GM23338 (cell line): ENCODE measurements at regions not wholly inside any gene's neighbourhood (a gene's known extent, or its start where the extent isn't known, plus 50 kb on each side); places are given as distances from the start of the nearest gene placed in this dataset.

ENCODE experiments used
- ATAC-seq: fragments of 200-7000 bp; cut with Tn5 transposase; 3 replicates; pipeline ENCODE4 v1.9.1; 2020
- DNase-seq: peaks from one replicate; pipeline ENCODE4 v3.0.0-alpha.2; 2015; ENCODE audit warnings: low spot score
- H2AFZ ChIP-seq: fragments of 200-600 bp; sonication (generic); 2 replicates; pipeline ENCODE4 v1.8.0; 2016; ENCODE audit warnings: antibody characterized with exemption, mild to moderate bottlenecking, moderate library complexity
- H3F3A ChIP-seq: fragments of 200-600 bp; sonication (generic); replicated peaks from 2 replicates; pipeline ENCODE4 v1.8.0; 2017; ENCODE audit warnings: antibody characterized with exemption, mixed run types, low read depth
- H3K27ac ChIP-seq: fragments of 200-600 bp; sonication (generic); 2 replicates; pipeline ENCODE4 v1.6.1; 2016; ENCODE audit warnings: low read depth
- H3K27me3 ChIP-seq: fragments of 200-600 bp; sonication (generic); 2 replicates; pipeline ENCODE4 v1.8.0; 2016; ENCODE audit warnings: mild to moderate bottlenecking, mixed run types, moderate library complexity; ENCODE audit not compliant: insufficient read depth
- H3K36me3 ChIP-seq: fragments of 200-600 bp; sonication (generic); 2 replicates; pipeline ENCODE4 v1.8.0; 2016; ENCODE audit warnings: mild to moderate bottlenecking; ENCODE audit not compliant: insufficient read depth
- H3K4me1 ChIP-seq: fragments of 200-600 bp; sonication (generic); 2 replicates; pipeline ENCODE4 v1.8.0; 2016; ENCODE audit warnings: mild to moderate bottlenecking, moderate library complexity; ENCODE audit not compliant: insufficient read depth
- H3K4me2 ChIP-seq: fragments of 200-600 bp; sonication (generic); 2 replicates; pipeline ENCODE4 v1.7.1; 2017; ENCODE audit warnings: mixed run types
- H3K4me3 ChIP-seq: fragments of 200-600 bp; sonication (generic); 2 replicates; pipeline ENCODE4 v1.6.1; 2016; ENCODE audit warnings: mixed run types
- H3K79me2 ChIP-seq: fragments of 200-600 bp; sonication (generic); replicated peaks from 2 replicates; pipeline ENCODE4 v1.8.0; 2017; ENCODE audit warnings: mild to moderate bottlenecking; ENCODE audit not compliant: insufficient read depth
- H3K9me2 ChIP-seq: fragments of 200-600 bp; sonication (generic); 2 replicates; pipeline ENCODE4 v1.8.0; 2017; ENCODE audit not compliant: insufficient read depth
- H4K20me1 ChIP-seq: fragments of 200-600 bp; sonication (generic); replicated peaks from 2 replicates; pipeline ENCODE4 v1.8.0; 2017; ENCODE audit warnings: mild to moderate bottlenecking; ENCODE audit not compliant: insufficient read depth
- H3K27ac Mint-ChIP-seq: 2 replicates; pipeline ENCODE4 v1.8.0; 2020; ENCODE audit warnings: inconsistent platforms, mild to moderate bottlenecking, moderate library complexity, mixed read lengths
- H3K27me3 Mint-ChIP-seq: 3 replicates; pipeline ENCODE4 v1.8.0; 2022; ENCODE audit warnings: low read depth, mild to moderate bottlenecking, moderate library complexity, mixed read lengths, inconsistent platforms; ENCODE audit not compliant: insufficient read depth, poor library complexity
- H3K36me3 Mint-ChIP-seq: 3 replicates; pipeline ENCODE4 v1.8.0; 2021; ENCODE audit warnings: low read depth, mild to moderate bottlenecking, inconsistent platforms, moderate library complexity, mixed read lengths
- H3K4me1 Mint-ChIP-seq: 3 replicates; pipeline ENCODE4 v1.8.0; 2020; ENCODE audit warnings: mild to moderate bottlenecking, inconsistent platforms, mixed read lengths
- H3K4me3 Mint-ChIP-seq: 3 replicates; pipeline ENCODE4 v1.8.0; 2021; ENCODE audit warnings: moderate library complexity, mild to moderate bottlenecking, inconsistent platforms, mixed read lengths
- H3K9me3 Mint-ChIP-seq: 3 replicates; pipeline ENCODE4 v1.8.0; 2020; ENCODE audit warnings: moderate library complexity, mild to moderate bottlenecking, inconsistent platforms, mixed read lengths
- CREB1 ChIP-seq: fragments of 250-450 bp; sonication (Bioruptor Pico); IDR thresholded peaks from 2 replicates; pipeline ENCODE4 v1.5.0; 2020; ENCODE audit warnings: low read depth, mild to moderate bottlenecking, moderate library complexity
- ETS1 ChIP-seq: IDR thresholded peaks from 2 replicates; pipeline ENCODE4 v1.6.1; 2016; ENCODE audit warnings: antibody characterized with exemption
- EZH2 ChIP-seq: fragments of 200-600 bp; sonication (generic); IDR thresholded peaks from one replicate; pipeline ENCODE4 v1.8.0; 2017; ENCODE audit warnings: antibody characterized with exemption, mild to moderate bottlenecking, low read depth; ENCODE audit not compliant: unreplicated experiment
- EZH2phosphoT487 ChIP-seq: fragments of 200-600 bp; sonication (generic); IDR thresholded peaks from one replicate; pipeline ENCODE4 v1.8.1; 2018; ENCODE audit warnings: antibody characterized with exemption; ENCODE audit not compliant: unreplicated experiment
- JUNB ChIP-seq: IDR thresholded peaks from one replicate; pipeline ENCODE4 v1.6.1; 2016; ENCODE audit warnings: antibody characterized with exemption; ENCODE audit not compliant: unreplicated experiment
- NANOG ChIP-seq: IDR thresholded peaks from 2 replicates; pipeline ENCODE4 v1.6.1; 2016; ENCODE audit warnings: antibody characterized with exemption, borderline replicate concordance
- POLR2AphosphoS5 ChIP-seq: IDR thresholded peaks from 2 replicates; pipeline ENCODE4 v1.6.1; 2016; ENCODE audit warnings: antibody characterized with exemption, low read depth
- REST ChIP-seq: IDR thresholded peaks from one replicate; pipeline ENCODE4 v1.6.1; 2018; ENCODE audit warnings: antibody characterized with exemption; ENCODE audit not compliant: unreplicated experiment
- STAT1 ChIP-seq: IDR thresholded peaks from one replicate; pipeline ENCODE4 v1.6.1; 2016; ENCODE audit warnings: antibody characterized with exemption; ENCODE audit not compliant: unreplicated experiment
- ZNF114 ChIP-seq: fragments of 250-450 bp; sonication (Bioruptor Pico); IDR thresholded peaks from 2 replicates; pipeline ENCODE4 v1.5.0; 2020; ENCODE audit warnings: mild to moderate bottlenecking, moderate library complexity
- ZNF331 ChIP-seq: fragments of 250-450 bp; sonication (Bioruptor Pico); IDR thresholded peaks from 2 replicates; pipeline ENCODE4 v1.5.0; 2020; ENCODE audit warnings: low read depth, mild to moderate bottlenecking, moderate library complexity
- TF ChIP-seq, protein P1 (sequence below), 2 experiments: fragments of 200-600 bp in 1 of 2; sonication (generic) in 1 of 2; conservative IDR thresholded peaks; 2 replicates each; pipeline versions ENCODE4 v1.5.1 to v1.6.1; 2016 to 2017; ENCODE audit warnings: antibody characterized with exemption in 2 of 2, low read depth in 2 of 2, mild to moderate bottlenecking in 2 of 2, moderate library complexity in 1 of 2
- TF ChIP-seq, protein P2 (sequence below): fragments of 250-450 bp; sonication (Bioruptor Pico); IDR thresholded peaks from 2 replicates; pipeline ENCODE4 v1.5.0; 2020; ENCODE audit warnings: mild to moderate bottlenecking, moderate library complexity

- Histone ChIP-seq H3K4me1 (0 out of 2 replicates have a peak, but pooled peaks cover under 1% of the 10 kb centered on the region), H3K27ac (no peak overlapping the region), H3K9me2 (0 out of 2 replicates have a peak, but pooled peaks cover 8% of the 10 kb centered on the region), H3F3A (no peaks in the 10 kb centered on the region), H3K36me3 (no peaks in the 10 kb centered on the region), H3K79me2 (no peaks in the 10 kb centered on the region), H4K20me1 (no peaks in the 10 kb centered on the region), H3K27me3 (no peaks in the 10 kb centered on the region), H2AFZ (no peak overlapping the region), H3K4me2 (no peak overlapping the region), H3K4me3 (no peak overlapping the region)
- ATAC-seq (no peak), DNase-seq (no peak)
- Mint-ChIP-seq H3K4me3 (no peak overlapping the region), H3K27ac (no peak overlapping the region), H3K36me3 (no peaks in the 10 kb centered on the region), H3K4me1 (peaks cover 12% of the 10 kb centered on the region; the same call in 2 of the 3 replicates), H3K27me3 (peaks cover 5% of the 10 kb centered on the region), H3K9me3 (no peaks in the 10 kb centered on the region)
- TF ChIP-seq CREB1 (no peak), STAT1 (no peak), ZNF114 (no peak), REST (no peak), EZH2phosphoT487 (no peak), JUNB (no peak), POLR2AphosphoS5 (no peak), EZH2 (no peak), ZNF331 (CRISPR knock-in tag) (no peak), ETS1 (no peak), NANOG (no peak)
- TF ChIP-seq, protein P1, sequence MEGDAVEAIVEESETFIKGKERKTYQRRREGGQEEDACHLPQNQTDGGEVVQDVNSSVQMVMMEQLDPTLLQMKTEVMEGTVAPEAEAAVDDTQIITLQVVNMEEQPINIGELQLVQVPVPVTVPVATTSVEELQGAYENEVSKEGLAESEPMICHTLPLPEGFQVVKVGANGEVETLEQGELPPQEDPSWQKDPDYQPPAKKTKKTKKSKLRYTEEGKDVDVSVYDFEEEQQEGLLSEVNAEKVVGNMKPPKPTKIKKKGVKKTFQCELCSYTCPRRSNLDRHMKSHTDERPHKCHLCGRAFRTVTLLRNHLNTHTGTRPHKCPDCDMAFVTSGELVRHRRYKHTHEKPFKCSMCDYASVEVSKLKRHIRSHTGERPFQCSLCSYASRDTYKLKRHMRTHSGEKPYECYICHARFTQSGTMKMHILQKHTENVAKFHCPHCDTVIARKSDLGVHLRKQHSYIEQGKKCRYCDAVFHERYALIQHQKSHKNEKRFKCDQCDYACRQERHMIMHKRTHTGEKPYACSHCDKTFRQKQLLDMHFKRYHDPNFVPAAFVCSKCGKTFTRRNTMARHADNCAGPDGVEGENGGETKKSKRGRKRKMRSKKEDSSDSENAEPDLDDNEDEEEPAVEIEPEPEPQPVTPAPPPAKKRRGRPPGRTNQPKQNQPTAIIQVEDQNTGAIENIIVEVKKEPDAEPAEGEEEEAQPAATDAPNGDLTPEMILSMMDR (conservative IDR thresholded peaks at IDR 0.05; ENCODE audit: low read depth in 2 of 2), result no peak
- TF ChIP-seq, protein P2, sequence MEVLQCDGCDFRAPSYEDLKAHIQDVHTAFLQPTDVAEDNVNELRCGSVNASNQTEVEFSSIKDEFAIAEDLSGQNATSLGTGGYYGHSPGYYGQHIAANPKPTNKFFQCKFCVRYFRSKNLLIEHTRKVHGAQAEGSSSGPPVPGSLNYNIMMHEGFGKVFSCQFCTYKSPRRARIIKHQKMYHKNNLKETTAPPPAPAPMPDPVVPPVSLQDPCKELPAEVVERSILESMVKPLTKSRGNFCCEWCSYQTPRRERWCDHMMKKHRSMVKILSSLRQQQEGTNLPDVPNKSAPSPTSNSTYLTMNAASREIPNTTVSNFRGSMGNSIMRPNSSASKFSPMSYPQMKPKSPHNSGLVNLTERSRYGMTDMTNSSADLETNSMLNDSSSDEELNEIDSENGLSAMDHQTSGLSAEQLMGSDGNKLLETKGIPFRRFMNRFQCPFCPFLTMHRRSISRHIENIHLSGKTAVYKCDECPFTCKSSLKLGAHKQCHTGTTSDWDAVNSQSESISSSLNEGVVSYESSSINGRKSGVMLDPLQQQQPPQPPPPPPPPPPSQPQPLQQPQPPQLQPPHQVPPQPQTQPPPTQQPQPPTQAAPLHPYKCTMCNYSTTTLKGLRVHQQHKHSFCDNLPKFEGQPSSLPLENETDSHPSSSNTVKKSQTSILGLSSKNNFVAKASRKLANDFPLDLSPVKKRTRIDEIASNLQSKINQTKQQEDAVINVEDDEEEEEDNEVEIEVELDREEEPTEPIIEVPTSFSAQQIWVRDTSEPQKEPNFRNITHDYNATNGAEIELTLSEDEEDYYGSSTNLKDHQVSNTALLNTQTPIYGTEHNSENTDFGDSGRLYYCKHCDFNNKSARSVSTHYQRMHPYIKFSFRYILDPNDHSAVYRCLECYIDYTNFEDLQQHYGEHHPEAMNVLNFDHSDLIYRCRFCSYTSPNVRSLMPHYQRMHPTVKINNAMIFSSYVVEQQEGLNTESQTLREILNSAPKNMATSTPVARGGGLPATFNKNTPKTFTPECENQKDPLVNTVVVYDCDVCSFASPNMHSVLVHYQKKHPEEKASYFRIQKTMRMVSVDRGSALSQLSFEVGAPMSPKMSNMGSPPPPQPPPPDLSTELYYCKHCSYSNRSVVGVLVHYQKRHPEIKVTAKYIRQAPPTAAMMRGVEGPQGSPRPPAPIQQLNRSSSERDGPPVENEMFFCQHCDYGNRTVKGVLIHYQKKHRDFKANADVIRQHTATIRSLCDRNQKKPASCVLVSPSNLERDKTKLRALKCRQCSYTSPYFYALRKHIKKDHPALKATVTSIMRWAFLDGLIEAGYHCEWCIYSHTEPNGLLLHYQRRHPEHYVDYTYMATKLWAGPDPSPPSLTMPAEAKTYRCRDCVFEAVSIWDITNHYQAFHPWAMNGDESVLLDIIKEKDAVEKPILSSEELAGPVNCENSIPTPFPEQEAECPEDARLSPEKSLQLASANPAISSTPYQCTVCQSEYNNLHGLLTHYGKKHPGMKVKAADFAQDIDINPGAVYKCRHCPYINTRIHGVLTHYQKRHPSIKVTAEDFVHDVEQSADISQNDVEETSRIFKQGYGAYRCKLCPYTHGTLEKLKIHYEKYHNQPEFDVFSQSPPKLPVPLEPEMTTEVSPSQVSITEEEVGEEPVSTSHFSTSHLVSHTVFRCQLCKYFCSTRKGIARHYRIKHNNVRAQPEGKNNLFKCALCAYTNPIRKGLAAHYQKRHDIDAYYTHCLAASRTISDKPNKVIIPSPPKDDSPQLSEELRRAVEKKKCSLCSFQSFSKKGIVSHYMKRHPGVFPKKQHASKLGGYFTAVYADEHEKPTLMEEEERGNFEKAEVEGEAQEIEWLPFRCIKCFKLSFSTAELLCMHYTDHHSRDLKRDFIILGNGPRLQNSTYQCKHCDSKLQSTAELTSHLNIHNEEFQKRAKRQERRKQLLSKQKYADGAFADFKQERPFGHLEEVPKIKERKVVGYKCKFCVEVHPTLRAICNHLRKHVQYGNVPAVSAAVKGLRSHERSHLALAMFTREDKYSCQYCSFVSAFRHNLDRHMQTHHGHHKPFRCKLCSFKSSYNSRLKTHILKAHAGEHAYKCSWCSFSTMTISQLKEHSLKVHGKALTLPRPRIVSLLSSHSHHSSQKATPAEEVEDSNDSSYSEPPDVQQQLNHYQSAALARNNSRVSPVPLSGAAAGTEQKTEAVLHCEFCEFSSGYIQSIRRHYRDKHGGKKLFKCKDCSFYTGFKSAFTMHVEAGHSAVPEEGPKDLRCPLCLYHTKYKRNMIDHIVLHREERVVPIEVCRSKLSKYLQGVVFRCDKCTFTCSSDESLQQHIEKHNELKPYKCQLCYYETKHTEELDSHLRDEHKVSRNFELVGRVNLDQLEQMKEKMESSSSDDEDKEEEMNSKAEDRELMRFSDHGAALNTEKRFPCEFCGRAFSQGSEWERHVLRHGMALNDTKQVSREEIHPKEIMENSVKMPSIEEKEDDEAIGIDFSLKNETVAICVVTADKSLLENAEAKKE (CRISPR knock-in tag), result no peak
These were observed 68.1 kb upstream of the STK39 start for GRCh38 chr2:168315331-168316072.
